AG04449 (cell line): ENCODE measurements at regions not wholly inside any gene's neighbourhood (a gene's known extent, or its start where the extent isn't known, plus 50 kb on each side); places are given as distances from the start of the nearest gene placed in this dataset.

Experiments used
- CTCF ChIA-PET: fragments of 350-600 bp; formaldehyde crosslinking; extraction: SDS; loops from one replicate; lab custom pipeline; 2021; ENCODE audit warnings: antibody characterized with exemption; lab: Yijun Ruan, JAX
- POLR2A ChIA-PET: fragments of 400-600, 350-600 bp; formaldehyde crosslinking; extraction: SDS; loops from one replicate; lab custom pipeline; 2020; ENCODE audit warnings: antibody characterized with exemption, inconsistent platforms; lab: Yijun Ruan, JAX
- DNase-seq: peaks from one replicate; pipeline ENCODE4 v3.0.0-alpha.2; 2010; ENCODE audit warnings: low read depth, low spot score
- H3K4me3 ChIP-seq: 2 replicates; pipeline ENCODE4 v1.5.1; 2011; ENCODE audit warnings: low read depth, mild to moderate bottlenecking, control low read depth, low read length
- TF ChIP-seq, protein P1 (sequence below): IDR thresholded peaks from one replicate; pipeline ENCODE4 v1.5.1; 2011; ENCODE audit warnings: mild to moderate bottlenecking, moderate library complexity, low read length, control low read depth, inconsistent platforms; ENCODE audit not compliant: insufficient read depth; ENCODE audit errors: missing control alignments

DNA sequence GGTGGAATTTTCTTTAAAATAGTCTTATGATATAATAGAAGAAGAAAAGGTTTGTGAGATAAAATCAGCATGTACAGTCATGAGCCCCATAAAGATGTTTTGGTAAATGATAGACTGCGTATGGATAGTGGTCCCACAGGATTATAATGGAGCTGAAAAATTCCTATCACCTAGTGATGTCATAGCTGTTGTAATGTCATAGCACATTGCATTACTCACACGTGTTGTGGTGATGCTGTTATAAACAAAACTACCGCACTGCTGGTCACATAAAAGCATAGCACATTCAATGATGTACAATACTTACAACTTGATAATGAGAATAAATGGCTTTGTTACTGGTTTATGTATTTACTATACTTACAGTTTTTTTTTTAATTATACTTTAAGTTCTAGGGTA, 715.2 kb upstream of the HTR2C start:
- CTCF ChIA-PET, result no interaction called here
- H3K4me3 ChIP-seq, result no peak overlapping the region
- TF ChIP-seq, protein P1, sequence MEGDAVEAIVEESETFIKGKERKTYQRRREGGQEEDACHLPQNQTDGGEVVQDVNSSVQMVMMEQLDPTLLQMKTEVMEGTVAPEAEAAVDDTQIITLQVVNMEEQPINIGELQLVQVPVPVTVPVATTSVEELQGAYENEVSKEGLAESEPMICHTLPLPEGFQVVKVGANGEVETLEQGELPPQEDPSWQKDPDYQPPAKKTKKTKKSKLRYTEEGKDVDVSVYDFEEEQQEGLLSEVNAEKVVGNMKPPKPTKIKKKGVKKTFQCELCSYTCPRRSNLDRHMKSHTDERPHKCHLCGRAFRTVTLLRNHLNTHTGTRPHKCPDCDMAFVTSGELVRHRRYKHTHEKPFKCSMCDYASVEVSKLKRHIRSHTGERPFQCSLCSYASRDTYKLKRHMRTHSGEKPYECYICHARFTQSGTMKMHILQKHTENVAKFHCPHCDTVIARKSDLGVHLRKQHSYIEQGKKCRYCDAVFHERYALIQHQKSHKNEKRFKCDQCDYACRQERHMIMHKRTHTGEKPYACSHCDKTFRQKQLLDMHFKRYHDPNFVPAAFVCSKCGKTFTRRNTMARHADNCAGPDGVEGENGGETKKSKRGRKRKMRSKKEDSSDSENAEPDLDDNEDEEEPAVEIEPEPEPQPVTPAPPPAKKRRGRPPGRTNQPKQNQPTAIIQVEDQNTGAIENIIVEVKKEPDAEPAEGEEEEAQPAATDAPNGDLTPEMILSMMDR, result no peak
- POLR2A ChIA-PET, result no interaction called here
- DNase-seq, result no peak

DNA sequence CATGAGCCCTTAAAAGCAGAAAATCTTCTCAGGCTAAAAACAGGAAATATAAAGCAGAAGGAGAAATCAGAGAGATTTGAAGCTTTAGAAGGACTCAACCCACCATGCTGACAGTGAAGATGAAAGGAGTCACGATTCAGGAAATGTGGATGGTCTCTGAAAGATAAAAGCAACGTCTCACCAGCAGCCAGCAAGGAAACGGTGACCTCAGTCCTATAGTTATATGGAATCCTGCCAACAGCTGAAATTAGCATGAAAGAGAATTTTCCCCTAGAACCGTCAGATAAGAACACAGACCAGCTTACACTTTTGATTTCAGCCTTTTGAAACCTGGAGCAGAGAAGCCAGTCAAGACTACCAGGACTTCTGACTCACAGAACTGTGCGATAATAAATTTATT, 715.7 kb upstream of the HTR2C start:
- H3K4me3 ChIP-seq, result no peak overlapping the region
- ChIA-PET POLR2A (no interaction called here), CTCF (no interaction called here)
- no peak for DNase-seq
- TF ChIP-seq, protein P1, result no peak

DNA sequence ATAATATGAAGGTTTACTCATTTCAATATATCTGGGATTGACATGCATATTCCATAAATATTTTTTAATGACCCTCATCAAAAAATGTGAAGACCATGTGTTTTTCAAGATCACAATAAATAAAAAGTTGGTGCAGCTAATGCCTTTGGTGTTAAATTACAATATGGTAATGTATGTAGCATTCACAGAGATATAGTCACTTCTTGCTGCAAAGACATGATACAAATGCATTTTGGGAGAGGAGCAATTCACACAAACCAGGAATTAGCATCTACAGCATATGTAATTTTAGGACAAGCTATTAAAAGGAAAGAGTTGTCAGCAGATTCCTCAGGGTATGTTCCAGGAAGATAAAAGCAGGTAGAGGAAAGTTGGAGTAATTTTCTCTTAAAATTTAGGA, 734.5 kb upstream of the HTR2C start:
- no peak overlapping the region for H3K4me3 ChIP-seq
- TF ChIP-seq, protein P1, result no peak
- CTCF ChIA-PET, result no interaction called here
- POLR2A ChIA-PET, result no interaction called here
- DNase-seq, result no peak

DNA sequence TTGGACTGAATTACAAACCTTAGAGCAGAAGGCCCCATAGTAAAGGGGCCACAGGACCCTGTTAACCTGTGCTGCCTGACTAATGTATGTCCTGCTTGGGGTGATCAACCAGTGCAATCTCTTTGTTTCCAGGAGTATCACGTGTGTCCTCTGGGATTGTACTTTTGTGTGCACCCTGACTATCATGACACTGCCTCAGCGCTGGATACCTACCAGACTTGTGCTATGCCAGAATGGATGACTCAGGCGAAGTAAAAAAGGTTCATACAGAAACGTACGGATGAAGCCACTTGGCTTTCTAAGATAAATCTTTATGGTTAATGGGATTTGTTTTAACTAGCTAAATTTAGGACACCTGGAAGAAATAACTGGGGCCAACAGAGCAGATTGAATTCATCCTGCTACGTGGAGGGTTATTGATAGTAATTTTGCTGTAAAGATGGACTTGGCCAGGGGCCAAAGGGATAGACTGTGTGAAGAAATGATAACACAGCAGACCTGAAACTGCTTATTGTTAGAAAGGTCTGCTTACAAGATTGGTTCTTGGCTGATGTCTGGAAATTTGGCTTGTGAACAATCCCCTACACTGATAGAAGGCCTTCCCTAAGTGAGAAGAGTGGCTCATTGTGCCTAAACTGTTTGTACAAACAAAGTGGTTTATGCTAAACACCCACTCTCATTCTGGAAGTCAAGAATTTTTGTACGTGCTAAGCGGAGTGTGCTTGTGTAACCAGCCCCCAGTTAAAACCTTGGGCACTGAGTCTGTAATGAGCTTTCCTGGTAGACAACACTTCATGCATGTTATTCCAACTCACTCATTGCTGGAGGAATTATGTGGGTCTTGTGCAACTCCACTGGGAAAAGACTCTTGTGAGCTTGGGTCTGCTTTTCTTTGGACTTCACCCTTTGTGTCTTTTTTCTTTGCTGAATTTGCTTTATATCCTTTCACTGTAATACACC, 750.5 kb upstream of the HTR2C start:
- DNase-seq, result no peak

DNA sequence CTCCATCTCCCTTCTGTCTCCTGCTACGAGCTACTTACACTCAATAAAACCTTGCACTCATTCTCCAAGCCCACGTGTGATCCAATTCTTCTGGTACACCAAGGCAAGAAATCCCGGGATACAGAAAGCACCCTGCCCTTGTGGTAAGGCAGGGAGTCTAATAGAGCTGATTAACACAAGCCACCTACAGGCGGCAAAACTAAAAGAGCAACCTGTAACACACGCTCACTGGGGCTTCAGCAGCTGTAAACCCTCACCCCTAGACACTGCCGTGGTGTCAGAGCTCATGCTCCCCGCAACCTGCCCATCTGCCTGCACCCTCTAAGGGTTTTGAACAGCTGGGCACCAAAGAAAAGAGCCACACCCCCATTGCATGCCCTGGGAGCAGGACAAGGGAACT, 755.4 kb upstream of the HTR2C start:
- no peak overlapping the region for H3K4me3 ChIP-seq
- ChIA-PET CTCF (no interaction called here), POLR2A (no interaction called here)
- DNase-seq, result no peak
- TF ChIP-seq, protein P1, result no peak

More for the DNA sequence above, 750.5 kb upstream of the HTR2C start:
- TF ChIP-seq, protein P1, result no peak
- CTCF ChIA-PET, result no interaction called here
- POLR2A ChIA-PET, result no interaction called here
- no peak overlapping the region for H3K4me3 ChIP-seq

DNA sequence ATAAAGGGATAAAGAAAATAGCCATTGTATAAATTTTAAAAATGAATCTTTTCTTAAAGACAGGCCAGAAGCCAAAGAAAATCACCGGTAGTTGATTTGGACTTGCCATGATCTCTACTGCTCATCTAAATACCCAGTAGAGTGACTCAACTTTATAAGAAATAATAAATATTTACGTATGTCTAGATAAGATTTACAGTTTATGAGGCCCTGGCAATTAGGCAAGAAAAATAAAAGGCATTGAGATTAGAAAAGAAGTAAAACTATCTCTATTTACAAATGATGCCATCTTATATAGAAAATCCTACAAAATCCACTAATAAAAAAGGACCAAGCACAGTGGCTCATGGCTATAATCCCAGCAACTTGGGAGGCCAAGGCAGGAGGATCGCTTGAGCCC, 765.5 kb upstream of the HTR2C start:
- no peak for DNase-seq
- ChIA-PET CTCF (no interaction called here), POLR2A (no interaction called here)
- H3K4me3 ChIP-seq, result no peak overlapping the region
- TF ChIP-seq, protein P1, result no peak
